ENCODE measurements at regions not wholly inside any gene's neighbourhood (a gene's known extent, or its start where the extent isn't known, plus 50 kb on each side); places are given as distances from the start of the nearest gene placed in this dataset.
A peak's percentile ranks its signal among the peaks of the same experiment; 100 is the strongest.
"Not testable (repeated sequence)": the region's sequence is repeated elsewhere in the genome, so short reads cannot be mapped to it uniquely, and the experiment has no call there.

- no peak for DNase-seq
Measured at GRCh38 chr9:7622481-7622880, 177.1 kb downstream of the DMAC1 start.

GRCh38 chr9:7615344-7615743 is 184.2 kb downstream of the DMAC1 start:
- DNase-seq: no peak

- no peak for DNase-seq
Measured at GRCh38 chr9:7613931-7614330, 185.6 kb downstream of the DMAC1 start.

- no peak for DNase-seq
Measured at GRCh38 chr9:7608261-7608660, 191.3 kb downstream of the DMAC1 start.

GRCh38 chr9:7607421-7607820 is 192.2 kb downstream of the DMAC1 start:
- no peak for DNase-seq

GRCh38 chr9:7606591-7606990 is 193.0 kb downstream of the DMAC1 start:
- no peak for DNase-seq

GRCh38 chr9:7601739-7602138 is 197.8 kb downstream of the DMAC1 start:
- DNase-seq: no peak

GRCh38 chr9:7597716-7598115 is 201.9 kb downstream of the DMAC1 start:
- DNase-seq: no peak

GRCh38 chr9:7592321-7593316 is 207.0 kb downstream of the DMAC1 start:
- peak; percentile 14 for DNase-seq

- DNase-seq: no peak
Measured at GRCh38 chr9:7591501-7591900, 208.1 kb downstream of the DMAC1 start.

- no peak for DNase-seq
Measured at GRCh38 chr9:7580568-7580967, 219.0 kb downstream of the DMAC1 start.

GRCh38 chr9:7579351-7579750 is 220.2 kb downstream of the DMAC1 start:
- DNase-seq: no peak

GRCh38 chr9:7578951-7579350 is 220.6 kb downstream of the DMAC1 start:
- no peak for DNase-seq

GRCh38 chr9:7570107-7570720 is 229.4 kb downstream of the DMAC1 start:
- no peak for DNase-seq

- DNase-seq: no peak
Measured at GRCh38 chr9:7567687-7568086, 231.9 kb downstream of the DMAC1 start.

- DNase-seq: no peak
Measured at GRCh38 chr9:7561527-7562080, 238.0 kb downstream of the DMAC1 start.

GRCh38 chr9:7560669-7561305 is 238.8 kb downstream of the DMAC1 start:
- DNase-seq: no peak

- DNase-seq: no peak
Measured at GRCh38 chr9:7554699-7555098, 244.9 kb downstream of the DMAC1 start.

- not testable (repeated sequence) for DNase-seq
Measured at GRCh38 chr9:7552706-7553105, 246.9 kb downstream of the DMAC1 start.

GRCh38 chr9:7549249-7549648 is 250.3 kb downstream of the DMAC1 start:
- DNase-seq: no peak

- no peak for DNase-seq
Measured at GRCh38 chr9:7546261-7546660, 253.3 kb downstream of the DMAC1 start.

GRCh38 chr9:7545371-7546165 is 254.0 kb downstream of the DMAC1 start:
- no peak for DNase-seq
